ENCODE measurements at regions not wholly inside any gene's neighbourhood (a gene's known extent, or its start where the extent isn't known, plus 50 kb on each side); places are given as distances from the start of the nearest gene placed in this dataset.

- BruUV-seq (replicated peaks) = no TSS peak
- ATAC-seq (no peak), DNase-seq (no peak)
- Histone ChIP-seq H4K20me1 (ENCODE audit: low read length) (no peaks in the 10 kb centered on the region), H2AFZ (ENCODE audit: low read length) (no peak overlapping the region), H3K27ac (ENCODE audit: low read length) (no peak overlapping the region), H3K4me1 (ENCODE audit: insufficient read depth, low read length) (peaks cover 18% of the 10 kb centered on the region), H3K4me2 (ENCODE audit: low read length) (no peak overlapping the region), H3K9me2 (replicated peaks; ENCODE audit: low read length) (no peaks in the 10 kb centered on the region), H3K36me3 (ENCODE audit: low read depth, low read length) (no peaks in the 10 kb centered on the region), H3K4me3 (ENCODE audit: low read length) (no peak overlapping the region), H3K9me3 (ENCODE audit: low read length) (no peaks in the 10 kb centered on the region), H3K9ac (ENCODE audit: low read length) (no peak overlapping the region), H3K27me3 (ENCODE audit: low read length) (no peaks in the 10 kb centered on the region), H3K79me2 (ENCODE audit: low read length) (no peaks in the 10 kb centered on the region), H3F3A (ENCODE audit: low read length, unreplicated experiment) (no peaks in the 10 kb centered on the region)
- ChIA-PET CTCF (no interaction called here), POLR2A (ENCODE audit: unreplicated experiment) (no interaction called here)
- no peak for TF ChIP-seq EZH2phosphoT487 (IDR thresholded peaks at IDR 0.05; ENCODE audit: borderline replicate concordance, low read length)
- intact Hi-C loops (cut with micrococcal nuclease) = loop anchor here (5.0 kb wide), 1 partner anchor 61 kb away; no protein-coding TSS in a partner anchor
Measured at GRCh38 chr4:174438711-174439110, 83.6 kb downstream of the HPGD start.

DNA sequence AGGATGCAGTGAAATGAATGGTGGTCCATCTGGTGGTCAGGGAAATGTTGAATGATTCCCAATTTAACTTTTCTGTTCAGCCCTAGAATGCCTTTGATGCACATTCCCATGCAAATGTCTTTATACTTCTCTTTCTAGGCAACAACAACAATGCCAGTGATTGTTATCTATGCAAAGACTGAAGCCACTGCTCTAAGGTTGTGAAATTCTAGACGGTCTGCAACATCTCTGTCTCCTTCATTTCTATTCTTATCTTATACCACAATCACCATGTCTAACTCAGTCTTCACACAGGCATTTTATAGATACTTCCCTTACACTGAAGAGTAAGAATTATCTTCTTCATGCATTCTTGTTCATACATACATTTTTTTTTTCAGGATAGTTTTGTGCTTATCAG lies 84.5 kb downstream of the HPGD start:
- Histone ChIP-seq H3K4me1 (ENCODE audit: insufficient read depth, low read length) (peaks cover 18% of the 10 kb centered on the region), H3K4me2 (ENCODE audit: low read length) (peak overlapping the region; percentile 6; the same call in 1 of the 2 replicates), H3K9me3 (ENCODE audit: low read length) (no peaks in the 10 kb centered on the region), H3F3A (ENCODE audit: low read length, unreplicated experiment) (no peaks in the 10 kb centered on the region), H3K27ac (ENCODE audit: low read length) (peak overlapping the region; percentile 82), H2AFZ (ENCODE audit: low read length) (no peak overlapping the region), H3K27me3 (ENCODE audit: low read length) (no peaks in the 10 kb centered on the region), H3K79me2 (ENCODE audit: low read length) (no peaks in the 10 kb centered on the region), H4K20me1 (ENCODE audit: low read length) (no peaks in the 10 kb centered on the region), H3K9me2 (replicated peaks; ENCODE audit: low read length) (no peaks in the 10 kb centered on the region), H3K9ac (ENCODE audit: low read length) (no peak overlapping the region), H3K4me3 (ENCODE audit: low read length) (no peak overlapping the region), H3K36me3 (ENCODE audit: low read depth, low read length) (no peaks in the 10 kb centered on the region)
- intact Hi-C loops (cut with micrococcal nuclease) = loop anchor here (1.0 to 5.0 kb wide), 3 partner anchors 14 to 60 kb away; no protein-coding TSS in a partner anchor
- ChIA-PET POLR2A (ENCODE audit: unreplicated experiment) (no interaction called here), CTCF (no interaction called here)
- ATAC-seq (peak; percentile 13; the same call in 1 of the 2 replicates), DNase-seq (peak; percentile 17)
- no peak for TF ChIP-seq EZH2phosphoT487 (IDR thresholded peaks at IDR 0.05; ENCODE audit: borderline replicate concordance, low read length)
- TF ChIP-seq CTCF (conservative IDR thresholded peaks at IDR 0.05; ENCODE audit: low read depth, low read length) = no peak
- TF ChIP-seq EZH2 (IDR thresholded peaks at IDR 0.05; ENCODE audit: low read length, unreplicated experiment) = no peak
- BruUV-seq (replicated peaks) = no TSS peak

DNA sequence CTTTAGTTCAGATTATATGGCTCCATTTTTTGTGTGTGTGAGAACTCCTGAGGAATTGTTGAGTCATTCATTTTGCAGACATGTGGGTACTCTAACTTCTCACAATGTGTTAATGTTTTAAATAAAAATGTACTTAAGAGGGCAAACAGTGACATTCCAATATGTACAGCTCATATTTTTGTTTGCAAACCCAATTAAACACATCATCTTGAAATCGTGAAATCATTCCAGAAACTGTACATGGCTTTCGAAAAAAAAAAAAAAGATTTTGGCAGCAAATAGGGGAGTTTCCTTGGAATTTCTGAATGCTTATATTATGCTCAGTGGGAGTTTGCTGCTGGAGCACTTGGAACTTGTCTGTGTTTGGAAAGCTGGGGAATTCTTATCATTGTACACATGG lies 85.0 kb downstream of the HPGD start:
- ATAC-seq (peak; percentile 96), DNase-seq (peak; percentile 86)
- Histone ChIP-seq H3K27me3 (ENCODE audit: low read length) (no peaks in the 10 kb centered on the region), H3K4me3 (ENCODE audit: low read length) (no peak overlapping the region), H3K79me2 (ENCODE audit: low read length) (no peaks in the 10 kb centered on the region), H4K20me1 (ENCODE audit: low read length) (no peaks in the 10 kb centered on the region), H3K27ac (ENCODE audit: low read length) (peak overlapping the region; percentile 82), H3K9me3 (ENCODE audit: low read length) (no peaks in the 10 kb centered on the region), H3K9me2 (replicated peaks; ENCODE audit: low read length) (no peaks in the 10 kb centered on the region), H3K4me2 (ENCODE audit: low read length) (peak overlapping the region; percentile 6), H2AFZ (ENCODE audit: low read length) (no peak overlapping the region), H3F3A (ENCODE audit: low read length, unreplicated experiment) (no peaks in the 10 kb centered on the region), H3K4me1 (ENCODE audit: insufficient read depth, low read length) (peaks cover 18% of the 10 kb centered on the region), H3K9ac (ENCODE audit: low read length) (peak overlapping the region; percentile 21; the same call in 1 of the 2 replicates), H3K36me3 (ENCODE audit: low read depth, low read length) (no peaks in the 10 kb centered on the region)
- CTCF ChIA-PET = interaction anchor here (0.6 to 0.9 kb wide), 3 partner anchors 13 to 15 kb away, joined by 5 to 7 read pairs (median 6); no protein-coding TSS in a partner anchor
- no TSS peak for BruUV-seq (replicated peaks)
- TF ChIP-seq EZH2phosphoT487 (IDR thresholded peaks at IDR 0.05; ENCODE audit: borderline replicate concordance, low read length) = no peak
- no peak for TF ChIP-seq CTCF (conservative IDR thresholded peaks at IDR 0.05; ENCODE audit: low read depth, low read length)
- no peak for TF ChIP-seq EZH2 (IDR thresholded peaks at IDR 0.05; ENCODE audit: low read length, unreplicated experiment)
- POLR2A ChIA-PET (ENCODE audit: unreplicated experiment) = interaction anchor here (0.7 kb wide), 1 partner anchor 306 kb away, joined by 7 read pairs; no protein-coding TSS in a partner anchor
- intact Hi-C loops (cut with micrococcal nuclease) = loop anchor here (1.0 to 5.0 kb wide), 3 partner anchors 14 to 60 kb away; no protein-coding TSS in a partner anchor

All from PC-3 (cell line).